SK-N-SH (cell line): ENCODE measurements at regions not wholly inside any gene's neighbourhood (a gene's known extent, or its start where the extent isn't known, plus 50 kb on each side); places are given as distances from the start of the nearest gene placed in this dataset.

ENCODE experiments used
- CTCF ChIA-PET: fragments of 300-600, 350-600 bp; formaldehyde crosslinking; extraction: SDS; loops from one replicate; lab custom pipeline; 2021; lab: Yijun Ruan, JAX
- POLR2A ChIA-PET: fragments of 350-600 bp; sonication (Branson Sonifier 250); formaldehyde crosslinking; extraction: SDS; loops from one replicate; lab custom pipeline; 2020; ENCODE audit warnings: antibody characterized with exemption, inconsistent platforms; lab: Yijun Ruan, JAX
- DNase-seq: peaks from one replicate; pipeline ENCODE4 v3.0.0; 2012
- H2AFZ ChIP-seq: fragments of 200-600 bp; sonication (generic); 2 replicates; pipeline ENCODE4 v1.8.1; 2016; ENCODE audit warnings: antibody characterized with exemption, mild to moderate bottlenecking, low read depth
- H3F3A ChIP-seq: fragments of 200-600 bp; sonication (generic); replicated peaks from 2 replicates; pipeline ENCODE3; 2016; ENCODE audit warnings: antibody characterized with exemption, mild to moderate bottlenecking; ENCODE audit not compliant: insufficient read depth
- H3K27ac ChIP-seq, 2 experiments: fragments of 200-500 bp in 1 of 2; fragments of 200-600 bp in 1 of 2; sonication (Bioruptor generic) in 1 of 2; sonication (generic), shearing (Covaris generic) in 1 of 2; 2 replicates each; pipeline versions ENCODE4 v1.5.1 to v1.6.1; 2014 to 2016; ENCODE audit warnings: low read depth in 2 of 2, inconsistent platforms in 1 of 2, low read length in 1 of 2, mild to moderate bottlenecking in 1 of 2, mixed read lengths in 1 of 2
- H3K27me3 ChIP-seq: fragments of 200-600 bp; sonication (generic), shearing (Covaris generic); 2 replicates; pipeline ENCODE4 v1.6.1; 2016; ENCODE audit warnings: mixed run types; ENCODE audit not compliant: insufficient read depth
- H3K36me3 ChIP-seq, 2 experiments: fragments of 200-500 bp in 1 of 2; fragments of 200-600 bp in 1 of 2; sonication (Bioruptor generic) in 1 of 2; sonication (generic) in 1 of 2; replicated peaks in 1 of 2; 2 replicates each; pipeline versions ENCODE3 to v1.5.1; 2014 to 2016; ENCODE audit warnings: low read length in 1 of 2, mild to moderate bottlenecking in 1 of 2; ENCODE audit not compliant: insufficient read depth in 2 of 2, control insufficient read depth in 1 of 2
- H3K4me1 ChIP-seq, 2 experiments: fragments of 200-500 bp in 1 of 2; fragments of 200-600 bp in 1 of 2; sonication (Bioruptor generic) in 1 of 2; sonication (generic), shearing (Covaris generic) in 1 of 2; 2 replicates each; pipeline versions ENCODE4 v1.5.1 to v1.6.1; 2014 to 2016; ENCODE audit warnings: low read depth in 1 of 2, low read length in 1 of 2, mixed run types in 1 of 2; ENCODE audit not compliant: insufficient read depth in 2 of 2, control insufficient read depth in 1 of 2
- H3K4me2 ChIP-seq: fragments of 200-600 bp; sonication (generic), shearing (Covaris generic); 2 replicates; pipeline ENCODE4 v1.6.1; 2017; ENCODE audit warnings: mixed run types
- H3K4me3 ChIP-seq, 2 experiments: fragments of 200-500 bp in 1 of 2; fragments of 200-600 bp in 1 of 2; sonication (Bioruptor generic) in 1 of 2; sonication (generic), shearing (Covaris generic) in 1 of 2; 2 replicates each; pipeline versions ENCODE4 v1.5.1 to v1.8.1; 2014 to 2016; ENCODE audit warnings: low read depth in 2 of 2, inconsistent platforms in 1 of 2, low read length in 1 of 2, mild to moderate bottlenecking in 1 of 2, mixed read lengths in 1 of 2, moderate library complexity in 1 of 2
- H3K79me2 ChIP-seq: fragments of 200-600 bp; sonication (generic); 2 replicates; pipeline ENCODE4 v1.8.1; 2017; ENCODE audit warnings: mild to moderate bottlenecking; ENCODE audit not compliant: insufficient read depth
- H3K9ac ChIP-seq: fragments of 200-600 bp; sonication (generic); 2 replicates; pipeline ENCODE4 v1.6.1; 2017; ENCODE audit warnings: mixed run types
- H3K9me2 ChIP-seq: fragments of 200-600 bp; sonication (generic); 2 replicates; pipeline ENCODE4 v1.6.1; 2017; ENCODE audit warnings: mixed run types
- H3K9me3 ChIP-seq: fragments of 200-600 bp; sonication (generic); 2 replicates; pipeline ENCODE4 v1.6.1; 2017; ENCODE audit warnings: mixed run types, mild to moderate bottlenecking, moderate library complexity
- H4K20me1 ChIP-seq: fragments of 200-600 bp; sonication (generic); 2 replicates; pipeline ENCODE4 v1.6.1; 2017; ENCODE audit warnings: mild to moderate bottlenecking, mixed run types; ENCODE audit not compliant: insufficient read depth
- FOSL2 ChIP-seq: IDR thresholded peaks from 2 replicates; pipeline ENCODE4 v1.4.0; 2012; ENCODE audit warnings: low read depth, mild to moderate bottlenecking, moderate library complexity, borderline replicate concordance
- GABPA ChIP-seq: IDR thresholded peaks from 2 replicates; pipeline ENCODE4 v1.4.0; 2012; ENCODE audit warnings: low read depth, mild to moderate bottlenecking
- JUND ChIP-seq: IDR thresholded peaks from 2 replicates; pipeline ENCODE4 v1.4.0; 2012
- MAX ChIP-seq: IDR thresholded peaks from 2 replicates; pipeline ENCODE4 v1.4.0; 2012; ENCODE audit warnings: low read depth
- NFIC ChIP-seq: IDR thresholded peaks from 2 replicates; pipeline ENCODE4 v1.4.0; 2012; ENCODE audit warnings: borderline replicate concordance
- NRF1 ChIP-seq: IDR thresholded peaks from 2 replicates; pipeline ENCODE4 v1.6.1; 2012; ENCODE audit warnings: low read depth, mild to moderate bottlenecking, low read length
- RCOR1 ChIP-seq: fragments of 150-350 bp; IDR thresholded peaks from 2 replicates; pipeline ENCODE4 v1.6.1; 2017; ENCODE audit warnings: antibody characterized with exemption, low read length
- REST ChIP-seq: IDR thresholded peaks from 2 replicates; pipeline ENCODE4 v1.6.1; 2012; ENCODE audit warnings: mild to moderate bottlenecking, low read depth, low read length, moderate library complexity
- RFX5 ChIP-seq: IDR thresholded peaks from 2 replicates; pipeline ENCODE4 v1.6.1; 2012; ENCODE audit warnings: mild to moderate bottlenecking, improper control_type of control experiment, low read length
- WGBS: methylation state at CpG from one replicate; pipeline ENCODE4 v1.1.6; 2017; ENCODE audit warnings: low lambda C conversion rate; 5-methylcytosine and 5-hydroxymethylcytosine counted together
- TF ChIP-seq, protein P1 (sequence below): fragments of 200-600 bp; sonication (generic); IDR thresholded peaks from 2 replicates; pipeline ENCODE4 v1.6.1; 2017; ENCODE audit warnings: antibody characterized with exemption, mild to moderate bottlenecking, moderate library complexity
- TF ChIP-seq, protein P2 (sequence below): IDR thresholded peaks from 2 replicates; pipeline ENCODE4 v1.4.0; 2012; ENCODE audit warnings: low read depth, borderline replicate concordance

DNA sequence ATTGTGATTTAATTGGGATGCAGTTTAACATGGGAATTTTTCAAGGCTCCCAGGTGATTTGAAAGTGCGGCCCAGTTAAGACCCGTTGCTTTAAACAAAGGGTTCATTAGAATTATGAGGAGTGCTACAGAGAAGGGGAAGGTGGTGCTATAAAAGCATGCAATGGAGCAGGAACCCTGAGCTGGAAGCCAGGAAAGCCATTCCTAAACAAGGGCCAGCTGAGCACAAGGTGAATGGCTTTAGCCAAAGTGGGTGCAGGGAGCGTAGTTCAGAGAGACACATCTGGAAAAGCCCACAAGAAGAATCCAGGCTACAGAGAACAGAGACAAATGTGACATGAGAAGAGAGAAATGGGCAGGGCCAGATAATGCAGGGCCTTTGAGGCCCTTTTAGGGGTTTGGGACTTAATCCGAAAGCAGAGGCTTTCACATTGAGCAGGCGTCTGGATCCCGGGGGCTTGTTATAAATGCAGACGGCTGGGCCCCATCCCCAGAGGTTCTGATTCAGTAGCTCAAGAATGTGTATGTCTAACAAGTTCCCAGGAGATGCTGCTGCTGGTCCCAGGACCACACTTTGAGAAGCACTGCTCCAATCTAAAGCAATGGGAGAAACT, 138.1 kb upstream of the WWC1 start:
- H3K9me3 ChIP-seq: no peaks in the 10 kb centered on the region
- H3K36me3 ChIP-seq: no peaks in the 10 kb centered on the region
- DNase-seq: no peak
- no peak for TF ChIP-seq RCOR1
- no peak for TF ChIP-seq MAX
- TF ChIP-seq FOSL2: no peak
- TF ChIP-seq, protein P1, sequence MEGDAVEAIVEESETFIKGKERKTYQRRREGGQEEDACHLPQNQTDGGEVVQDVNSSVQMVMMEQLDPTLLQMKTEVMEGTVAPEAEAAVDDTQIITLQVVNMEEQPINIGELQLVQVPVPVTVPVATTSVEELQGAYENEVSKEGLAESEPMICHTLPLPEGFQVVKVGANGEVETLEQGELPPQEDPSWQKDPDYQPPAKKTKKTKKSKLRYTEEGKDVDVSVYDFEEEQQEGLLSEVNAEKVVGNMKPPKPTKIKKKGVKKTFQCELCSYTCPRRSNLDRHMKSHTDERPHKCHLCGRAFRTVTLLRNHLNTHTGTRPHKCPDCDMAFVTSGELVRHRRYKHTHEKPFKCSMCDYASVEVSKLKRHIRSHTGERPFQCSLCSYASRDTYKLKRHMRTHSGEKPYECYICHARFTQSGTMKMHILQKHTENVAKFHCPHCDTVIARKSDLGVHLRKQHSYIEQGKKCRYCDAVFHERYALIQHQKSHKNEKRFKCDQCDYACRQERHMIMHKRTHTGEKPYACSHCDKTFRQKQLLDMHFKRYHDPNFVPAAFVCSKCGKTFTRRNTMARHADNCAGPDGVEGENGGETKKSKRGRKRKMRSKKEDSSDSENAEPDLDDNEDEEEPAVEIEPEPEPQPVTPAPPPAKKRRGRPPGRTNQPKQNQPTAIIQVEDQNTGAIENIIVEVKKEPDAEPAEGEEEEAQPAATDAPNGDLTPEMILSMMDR: no peak
- TF ChIP-seq REST: no peak
- no peak for TF ChIP-seq NFIC
- TF ChIP-seq, protein P2, sequence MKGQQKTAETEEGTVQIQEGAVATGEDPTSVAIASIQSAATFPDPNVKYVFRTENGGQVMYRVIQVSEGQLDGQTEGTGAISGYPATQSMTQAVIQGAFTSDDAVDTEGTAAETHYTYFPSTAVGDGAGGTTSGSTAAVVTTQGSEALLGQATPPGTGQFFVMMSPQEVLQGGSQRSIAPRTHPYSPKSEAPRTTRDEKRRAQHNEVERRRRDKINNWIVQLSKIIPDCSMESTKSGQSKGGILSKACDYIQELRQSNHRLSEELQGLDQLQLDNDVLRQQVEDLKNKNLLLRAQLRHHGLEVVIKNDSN: no peak
- TF ChIP-seq NRF1: no peak
- no peak for TF ChIP-seq RFX5
- no peak for TF ChIP-seq GABPA
- no peak for TF ChIP-seq JUND
- H2AFZ ChIP-seq: no peak overlapping the region
- no peaks in the 10 kb centered on the region for H4K20me1 ChIP-seq
- ChIA-PET CTCF (no interaction called here), POLR2A (interaction anchor here (1.2 kb wide), 1 partner anchor 9 kb away, joined by 4 read pairs; no protein-coding TSS in a partner anchor)
- peaks cover 0 to 4% of the 10 kb centered on the region in 2 experiments; a peak in 1 of 4 replicates for H3K4me1 ChIP-seq
- WGBS: 79% methylated on average over 3 of the region's 7 CpGs
- H3F3A ChIP-seq: no peaks in the 10 kb centered on the region
- no peak overlapping the region for H3K27ac ChIP-seq
- no peak overlapping the region for H3K4me3 ChIP-seq
- H3K9me2 ChIP-seq: no peaks in the 10 kb centered on the region
- no peak overlapping the region for H3K4me2 ChIP-seq
- H3K79me2 ChIP-seq: no peaks in the 10 kb centered on the region
- H3K9ac ChIP-seq: no peak overlapping the region
- H3K27me3 ChIP-seq: no peaks in the 10 kb centered on the region
